AG04450 (cell line): ENCODE measurements at regions not wholly inside any gene's neighbourhood (a gene's known extent, or its start where the extent isn't known, plus 50 kb on each side); places are given as distances from the start of the nearest gene placed in this dataset.

Experiments
- CTCF ChIA-PET: fragments of 300-600, 350-600 bp; formaldehyde crosslinking; extraction: SDS; loops from one replicate; lab custom pipeline; 2022; ENCODE audit warnings: antibody characterized with exemption, inconsistent platforms; lab: Charles Lee
- POLR2A ChIA-PET: fragments of 350-600 bp; formaldehyde crosslinking; extraction: SDS; loops from one replicate; lab custom pipeline; 2021; ENCODE audit warnings: antibody characterized with exemption, inconsistent platforms; lab: Yijun Ruan, JAX
- DNase-seq: peaks from one replicate; pipeline ENCODE4 v3.0.0-alpha.2; 2011; ENCODE audit warnings: low read depth, low spot score
- H3K27ac ChIP-seq: one replicate; pipeline ENCODE4 v1.5.1; 2012; ENCODE audit warnings: low read depth, low read length, control low read depth
- H3K27me3 ChIP-seq: one replicate; pipeline ENCODE4 v1.6.0; 2012; ENCODE audit warnings: low read length; ENCODE audit not compliant: control insufficient read depth, insufficient read depth
- H3K4me3 ChIP-seq: 2 replicates; pipeline ENCODE4 v1.5.1; 2011; ENCODE audit warnings: mild to moderate bottlenecking, low read depth, low read length, control low read depth
- H3K9me3 ChIP-seq: 2 replicates; pipeline ENCODE4 v1.5.1; 2012; ENCODE audit warnings: low read length; ENCODE audit not compliant: control insufficient read depth, insufficient read depth
- TF ChIP-seq, protein P1 (sequence below): IDR thresholded peaks from 2 replicates; pipeline ENCODE4 v1.5.1; 2011; ENCODE audit warnings: low read depth, low read length, control low read depth, inconsistent platforms

- POLR2A ChIA-PET, result no interaction called here
- CTCF ChIA-PET, result no interaction called here
- no peaks in the 10 kb centered on the region for H3K9me3 ChIP-seq
- H3K27me3 ChIP-seq, result no peaks in the 10 kb centered on the region
- DNase-seq, result no peak
- no peak overlapping the region for H3K27ac ChIP-seq
- TF ChIP-seq, protein P1, sequence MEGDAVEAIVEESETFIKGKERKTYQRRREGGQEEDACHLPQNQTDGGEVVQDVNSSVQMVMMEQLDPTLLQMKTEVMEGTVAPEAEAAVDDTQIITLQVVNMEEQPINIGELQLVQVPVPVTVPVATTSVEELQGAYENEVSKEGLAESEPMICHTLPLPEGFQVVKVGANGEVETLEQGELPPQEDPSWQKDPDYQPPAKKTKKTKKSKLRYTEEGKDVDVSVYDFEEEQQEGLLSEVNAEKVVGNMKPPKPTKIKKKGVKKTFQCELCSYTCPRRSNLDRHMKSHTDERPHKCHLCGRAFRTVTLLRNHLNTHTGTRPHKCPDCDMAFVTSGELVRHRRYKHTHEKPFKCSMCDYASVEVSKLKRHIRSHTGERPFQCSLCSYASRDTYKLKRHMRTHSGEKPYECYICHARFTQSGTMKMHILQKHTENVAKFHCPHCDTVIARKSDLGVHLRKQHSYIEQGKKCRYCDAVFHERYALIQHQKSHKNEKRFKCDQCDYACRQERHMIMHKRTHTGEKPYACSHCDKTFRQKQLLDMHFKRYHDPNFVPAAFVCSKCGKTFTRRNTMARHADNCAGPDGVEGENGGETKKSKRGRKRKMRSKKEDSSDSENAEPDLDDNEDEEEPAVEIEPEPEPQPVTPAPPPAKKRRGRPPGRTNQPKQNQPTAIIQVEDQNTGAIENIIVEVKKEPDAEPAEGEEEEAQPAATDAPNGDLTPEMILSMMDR, result no peak
- H3K4me3 ChIP-seq, result no peak overlapping the region
These were observed 138.5 kb downstream of the DICER1 start for GRCh38 chr14:95018821-95019220.

DNA sequence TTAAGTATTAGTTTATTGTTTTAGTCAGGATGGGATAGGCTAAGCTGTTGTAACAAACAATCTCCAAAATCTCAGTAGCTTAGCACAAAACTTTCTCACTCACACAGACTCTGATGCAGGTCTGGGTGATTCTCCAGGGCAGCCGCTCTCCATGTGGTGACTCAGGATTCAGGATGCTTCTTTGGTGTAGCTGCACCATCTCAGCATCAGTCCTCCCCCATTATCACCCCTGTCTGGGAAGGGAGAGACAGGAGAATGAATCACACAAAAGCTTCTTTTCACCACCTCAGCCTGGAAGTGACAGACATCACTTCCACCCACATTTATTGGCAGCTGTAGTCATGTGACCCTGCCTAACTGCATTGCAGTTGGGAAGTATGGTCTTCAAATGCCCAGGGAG is 142.3 kb downstream of the DICER1 start:
- ChIA-PET POLR2A (no interaction called here), CTCF (no interaction called here)
- Histone ChIP-seq H3K27me3 (no peaks in the 10 kb centered on the region), H3K27ac (no peak overlapping the region), H3K9me3 (no peaks in the 10 kb centered on the region; the same call in 1 of the 2 replicates), H3K4me3 (no peak overlapping the region)
- DNase-seq, result no peak
- TF ChIP-seq, protein P1, result no peak

GRCh38 chr14:95014036-95014435 is 143.3 kb downstream of the DICER1 start:
- TF ChIP-seq, protein P1, result no peak

DNA sequence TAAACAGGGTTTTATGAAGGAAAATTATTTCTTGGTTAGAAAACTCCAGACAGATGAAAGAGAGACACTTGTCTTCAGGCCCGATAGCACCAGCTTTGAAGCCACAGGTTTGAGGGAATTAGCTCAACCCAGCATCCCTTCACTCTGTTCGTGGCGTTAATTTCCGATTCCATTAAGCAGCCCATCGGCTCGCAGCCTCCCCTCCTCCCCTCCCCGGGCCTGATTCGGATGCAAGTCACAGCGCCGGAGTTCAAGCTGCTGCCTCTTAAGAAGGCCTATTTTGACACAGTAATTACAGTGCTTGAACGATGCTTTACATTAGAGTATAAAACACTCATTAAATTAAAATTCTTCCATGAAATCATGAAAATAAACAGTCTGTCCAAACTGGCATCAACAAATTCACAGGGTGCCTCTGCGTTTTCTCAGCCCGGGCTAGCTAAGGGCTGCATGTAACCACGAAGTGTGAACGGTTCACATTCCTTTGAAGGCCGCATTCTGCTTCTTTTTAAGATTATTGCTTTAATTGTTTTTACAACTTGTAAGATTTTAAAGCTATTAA is 145.8 kb downstream of the DICER1 start:
- no peak overlapping the region for H3K4me3 ChIP-seq
- no peak overlapping the region for H3K27ac ChIP-seq
- ChIA-PET POLR2A (no interaction called here), CTCF (interaction anchor here (1.0 kb wide), 1 partner anchor 146 kb away, joined by 5 read pairs; no protein-coding TSS in a partner anchor)
- TF ChIP-seq, protein P1, result no peak
- no peaks in the 10 kb centered on the region; the same call in 1 of the 2 replicates for H3K9me3 ChIP-seq
- DNase-seq, result no peak
- no peaks in the 10 kb centered on the region for H3K27me3 ChIP-seq

More at GRCh38 chr14:95014036-95014435, 143.3 kb downstream of the DICER1 start:
- no peak overlapping the region for H3K27ac ChIP-seq
- H3K4me3 ChIP-seq, result no peak overlapping the region
- H3K9me3 ChIP-seq, result no peaks in the 10 kb centered on the region; the same call in 1 of the 2 replicates
- ChIA-PET POLR2A (no interaction called here), CTCF (no interaction called here)
- H3K27me3 ChIP-seq, result no peaks in the 10 kb centered on the region
- no peak for DNase-seq

DNA sequence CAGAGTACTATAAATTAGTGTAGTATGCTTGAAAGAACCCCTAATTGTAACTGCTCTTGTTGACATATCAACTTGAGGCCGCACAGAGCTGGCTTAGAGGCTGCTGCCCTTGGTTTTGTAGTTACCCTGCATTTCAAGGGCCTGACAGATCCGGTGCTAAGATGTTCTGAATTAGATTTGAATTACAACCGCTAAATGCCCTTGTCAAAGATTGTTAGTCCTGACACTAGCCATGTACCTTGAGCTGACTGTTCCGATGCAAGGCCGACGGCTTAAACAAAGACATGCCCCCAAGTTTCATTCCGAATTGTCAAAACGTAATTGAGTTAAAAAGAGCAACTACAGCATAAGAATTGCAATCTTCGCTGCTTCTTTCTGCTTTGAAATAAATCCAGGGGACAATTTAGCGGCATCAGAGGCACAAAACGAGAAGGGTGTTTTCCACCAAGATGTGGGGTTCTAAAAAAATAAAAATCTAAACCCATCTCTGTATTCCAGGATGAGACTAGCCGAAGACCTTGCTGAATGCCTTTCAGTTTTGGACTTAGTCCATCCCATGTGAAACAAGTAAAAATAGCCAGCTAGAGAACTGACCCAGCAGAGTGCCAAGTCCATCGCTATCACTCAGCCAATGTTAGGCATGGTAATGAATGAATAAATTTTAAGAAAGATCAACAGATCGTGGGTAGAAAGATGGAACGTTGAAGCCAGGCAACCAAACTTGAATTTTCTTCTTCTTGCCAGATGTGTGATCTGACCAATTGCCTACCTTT is 148.7 kb downstream of the DICER1 start:
- no peaks in the 10 kb centered on the region for H3K27me3 ChIP-seq
- POLR2A ChIA-PET, result no interaction called here
- H3K27ac ChIP-seq, result no peak overlapping the region
- DNase-seq, result no peak
- H3K9me3 ChIP-seq, result no peaks in the 10 kb centered on the region; the same call in 1 of the 2 replicates
- CTCF ChIA-PET, result no interaction called here
- TF ChIP-seq, protein P1, result no peak
- no peak overlapping the region for H3K4me3 ChIP-seq
